H1 (cell line): ENCODE measurements at regions not wholly inside any gene's neighbourhood (a gene's known extent, or its start where the extent isn't known, plus 50 kb on each side); places are given as distances from the start of the nearest gene placed in this dataset.
"Not testable (repeated sequence)": the region's sequence is repeated elsewhere in the genome, so short reads cannot be mapped to it uniquely, and the experiment has no call there.

Source experiments
- CTCF ChIA-PET: fragments of 300-600 bp; sonication (Branson Sonifier 250); formaldehyde crosslinking; loops from one replicate; lab custom pipeline; 2021; ENCODE audit not compliant: partially characterized antibody; lab: Charles Lee
- POLR2A ChIA-PET: fragments of 300-600 bp; sonication (Branson Sonifier 250); formaldehyde crosslinking; loops from one replicate; lab custom pipeline; 2021; ENCODE audit warnings: inconsistent platforms; ENCODE audit not compliant: partially characterized antibody; lab: Charles Lee
- DNase-seq, 2 experiments: peaks; one replicate each; pipeline versions ENCODE4 v3.0.0 to v3.0.0-alpha.2; 2010 to 2022; ENCODE audit warnings: low spot score in 2 of 2, low read depth in 1 of 2, mixed read lengths in 1 of 2
- FAIRE-seq: peaks from 2 replicates; lab custom pipeline; 2011; peaks lifted over from hg19 to GRCh38; lab: Jason Lieb, UNC
- H2AFZ ChIP-seq: 2 replicates; pipeline ENCODE4 v1.8.1; 2012; ENCODE audit warnings: low read length, inconsistent platforms
- H2AK5ac ChIP-seq: 2 replicates; pipeline ENCODE4 v1.6.1; 2013; ENCODE audit warnings: low read depth, low read length
- H2BK120ac ChIP-seq: replicated peaks from 2 replicates; pipeline ENCODE3; 2013; ENCODE audit warnings: low read depth, low read length, inconsistent platforms
- H2BK12ac ChIP-seq: 2 replicates; pipeline ENCODE4 v1.6.1; 2013; ENCODE audit warnings: low read depth, low read length
- H2BK15ac ChIP-seq: 2 replicates; pipeline ENCODE4 v1.6.1; 2013; ENCODE audit warnings: low read length
- H2BK20ac ChIP-seq: 2 replicates; pipeline ENCODE4 v1.6.1; 2013; ENCODE audit warnings: low read length
- H2BK5ac ChIP-seq: 2 replicates; pipeline ENCODE4 v1.6.1; 2013; ENCODE audit warnings: low read depth, low read length
- H3K14ac ChIP-seq: 2 replicates; pipeline ENCODE4 v1.6.1; 2013; ENCODE audit warnings: inconsistent platforms; ENCODE audit not compliant: insufficient read length
- H3K18ac ChIP-seq: 2 replicates; pipeline ENCODE4 v1.6.1; 2013; ENCODE audit warnings: low read length; ENCODE audit errors: extremely low read depth
- H3K23ac ChIP-seq: 2 replicates; pipeline ENCODE4 v1.6.1; 2013; ENCODE audit warnings: inconsistent platforms; ENCODE audit not compliant: insufficient read length
- H3K23me2 ChIP-seq: 2 replicates; pipeline ENCODE4 v1.6.1; 2013; ENCODE audit warnings: low read depth, low read length
- H3K27ac ChIP-seq: 2 replicates; pipeline ENCODE4 v1.6.1; 2011; ENCODE audit warnings: low read depth, low read length, inconsistent platforms
- H3K27me3 ChIP-seq, 4 experiments: replicated peaks in 1 of 4; 1 replicate in 1 of 4; 2 replicates in 3 of 4; pipeline versions ENCODE4 v1.6.1 to v1.8.1; 2011 to 2013; ENCODE audit warnings: low read length in 3 of 4, mild to moderate bottlenecking in 3 of 4, inconsistent platforms in 2 of 4, mixed read lengths in 2 of 4, moderate library complexity in 1 of 4; ENCODE audit not compliant: control insufficient read depth in 3 of 4, insufficient read depth in 3 of 4; ENCODE audit errors: extremely low read depth in 1 of 4
- H3K36me3 ChIP-seq, 4 experiments: 2 replicates each; pipeline versions ENCODE4 v1.6.1 to v1.8.1; 2011 to 2013; ENCODE audit warnings: mild to moderate bottlenecking in 4 of 4, low read length in 3 of 4, moderate library complexity in 2 of 4, control low read depth in 1 of 4, inconsistent platforms in 1 of 4; ENCODE audit not compliant: insufficient read depth in 4 of 4, control insufficient read depth in 2 of 4
- H3K4ac ChIP-seq: replicated peaks from 2 replicates; pipeline ENCODE3; 2013; ENCODE audit warnings: low read length, low read depth, mixed read lengths, inconsistent platforms; ENCODE audit not compliant: insufficient read length
- H3K4me1 ChIP-seq, 4 experiments: replicated peaks in 1 of 4; 1 replicate in 1 of 4; 2 replicates in 3 of 4; pipeline versions ENCODE4 v1.6.1 to v1.8.1; 2011 to 2013; ENCODE audit warnings: low read length in 3 of 4, inconsistent platforms in 2 of 4, mixed read lengths in 1 of 4; ENCODE audit not compliant: insufficient read depth in 4 of 4, control insufficient read depth in 3 of 4
- H3K4me2 ChIP-seq, 2 experiments: 2 replicates each; pipeline versions ENCODE4 v1.6.1 to v1.8.1; 2011 to 2013; ENCODE audit warnings: low read depth in 2 of 2, low read length in 2 of 2, control low read depth in 1 of 2, inconsistent platforms in 1 of 2, mild to moderate bottlenecking in 1 of 2; ENCODE audit not compliant: insufficient read depth in 1 of 2
- H3K4me3 ChIP-seq, 4 experiments: fragments of 200-600, 300-600 bp in 1 of 4; sonication (generic), shearing (Covaris generic), sonication (Bioruptor Twin) in 1 of 4; 2 replicates each; pipeline versions ENCODE4 v1.5.1 to v1.8.1; 2011 to 2016; ENCODE audit warnings: low read length in 4 of 4, low read depth in 3 of 4, control low read depth in 2 of 4, inconsistent platforms in 2 of 4, mild to moderate bottlenecking in 2 of 4, mixed read lengths in 1 of 4, moderate library complexity in 1 of 4; ENCODE audit not compliant: insufficient read depth in 2 of 4; ENCODE audit errors: extremely low read depth in 1 of 4
- H3K56ac ChIP-seq: replicated peaks from 2 replicates; pipeline ENCODE3; 2013; ENCODE audit warnings: low read depth, mild to moderate bottlenecking, mixed read lengths, low read length, inconsistent platforms; ENCODE audit not compliant: insufficient read length
- H3K79me1 ChIP-seq: 2 replicates; pipeline ENCODE4 v1.6.1; 2013; ENCODE audit warnings: low read depth, low read length, control low read depth
- H3K79me2 ChIP-seq, 2 experiments: 2 replicates each; pipeline versions ENCODE4 v1.6.1 to v1.8.1; 2012 to 2013; ENCODE audit warnings: low read length in 2 of 2, mild to moderate bottlenecking in 2 of 2, inconsistent platforms in 1 of 2; ENCODE audit not compliant: insufficient read depth in 2 of 2, control insufficient read depth in 1 of 2
- H3K9ac ChIP-seq, 4 experiments: replicated peaks in 1 of 4; 1 replicate in 1 of 4; 2 replicates in 3 of 4; pipeline versions ENCODE4 v1.6.1 to v1.8.1; 2011 to 2013; ENCODE audit warnings: low read depth in 3 of 4, low read length in 3 of 4, control low read depth in 2 of 4, mild to moderate bottlenecking in 2 of 4, moderate library complexity in 2 of 4, inconsistent platforms in 1 of 4; ENCODE audit errors: extremely low read depth in 1 of 4
- H3K9me3 ChIP-seq, 2 experiments: 2 replicates each; pipeline versions ENCODE4 v1.6.1 to v1.8.1; 2012 to 2013; ENCODE audit warnings: mild to moderate bottlenecking in 2 of 2, moderate library complexity in 2 of 2, control low read depth in 1 of 2, inconsistent platforms in 1 of 2, low read depth in 1 of 2, low read length in 1 of 2, mixed read lengths in 1 of 2; ENCODE audit not compliant: insufficient read depth in 2 of 2
- H4K20me1 ChIP-seq, 2 experiments: replicated peaks in 1 of 2; 2 replicates each; pipeline versions ENCODE3 to v1.8.1; 2011 to 2013; ENCODE audit warnings: inconsistent platforms in 2 of 2, low read length in 2 of 2, mild to moderate bottlenecking in 1 of 2; ENCODE audit not compliant: insufficient read depth in 2 of 2, control insufficient read depth in 1 of 2
- H4K5ac ChIP-seq: 2 replicates; pipeline ENCODE4 v1.6.1; 2013; ENCODE audit warnings: low read length, low read depth, mixed read lengths, inconsistent platforms; ENCODE audit not compliant: insufficient read length
- H4K8ac ChIP-seq: 2 replicates; pipeline ENCODE4 v1.8.0; 2013; ENCODE audit warnings: mild to moderate bottlenecking, moderate library complexity, low read length, inconsistent platforms; ENCODE audit not compliant: insufficient read depth; ENCODE audit errors: extremely low read depth
- H4K91ac ChIP-seq: replicated peaks from 2 replicates; pipeline ENCODE3; 2013; ENCODE audit warnings: low read length, mixed read lengths, inconsistent platforms; ENCODE audit not compliant: insufficient read length
- WGBS, 2 experiments: shearing (Covaris generic) in 1 of 2; methylation state at CpG; one replicate each; pipeline versions ENCODE4 v1.1.6 to v1.1.7; 2013 to 2015; ENCODE audit warnings: low lambda C conversion rate in 2 of 2, mixed read lengths in 2 of 2, inconsistent platforms in 1 of 2, low coverage in 1 of 2, missing lambda C conversion rate in 1 of 2; ENCODE audit not compliant: insufficient replicate concordance in 2 of 2, insufficient coverage in 1 of 2, insufficient read length in 1 of 2; ENCODE audit errors: extremely low coverage in 1 of 2, missing lambda C conversion rate in 1 of 2; 5-methylcytosine and 5-hydroxymethylcytosine counted together

DNA sequence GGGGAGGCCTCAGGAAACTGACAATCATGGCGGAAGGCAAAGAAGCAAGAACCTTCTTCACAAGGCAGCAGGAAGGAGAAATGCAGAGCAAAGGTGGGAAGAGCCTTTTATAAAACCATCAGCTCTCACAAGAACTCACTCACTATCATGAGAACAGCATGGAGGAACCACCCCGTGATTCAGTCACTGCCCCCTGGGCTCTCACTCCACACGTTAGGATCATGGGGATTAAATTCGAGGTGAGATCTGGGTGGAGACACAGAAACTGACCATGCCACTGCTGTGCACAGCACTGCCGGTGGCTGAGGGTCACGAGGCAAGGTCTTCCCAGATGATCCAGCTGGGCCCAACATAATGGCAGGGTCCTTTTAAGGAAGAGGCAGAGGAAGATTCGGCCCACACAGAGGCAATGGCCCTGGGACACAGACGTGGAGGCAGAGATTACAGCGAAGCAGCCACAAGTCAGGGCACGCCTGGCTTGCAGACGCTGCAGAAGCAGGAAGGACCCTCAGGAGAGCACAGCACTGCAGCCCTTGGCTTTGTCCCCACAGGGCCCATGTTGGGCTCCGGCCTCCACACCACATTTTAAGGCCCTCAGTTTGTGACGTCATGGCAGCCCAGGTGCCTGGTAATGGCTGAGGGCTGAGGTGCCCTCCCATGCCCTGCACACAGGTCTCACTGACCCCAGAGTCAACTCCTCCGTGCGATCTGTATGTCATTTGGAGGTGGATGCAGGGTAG, 160.8 kb downstream of the LAT start:
- H3K79me2 ChIP-seq, POLR2A ChIA-PET, H4K20me1 ChIP-seq, H3K79me1 ChIP-seq, FAIRE-seq, H3K14ac ChIP-seq, H3K36me3 ChIP-seq, H3K9ac ChIP-seq, H3K4ac ChIP-seq, H3K9me3 ChIP-seq, H2BK5ac ChIP-seq, H3K27me3 ChIP-seq, CTCF ChIA-PET, H2BK20ac ChIP-seq, H4K91ac ChIP-seq, H2BK120ac ChIP-seq, H3K27ac ChIP-seq, H2BK15ac ChIP-seq, H2AFZ ChIP-seq, H2BK12ac ChIP-seq, H3K4me2 ChIP-seq, H2AK5ac ChIP-seq, H3K23ac ChIP-seq, H3K23me2 ChIP-seq, H4K5ac ChIP-seq, H4K8ac ChIP-seq, DNase-seq, H3K4me1 ChIP-seq, H3K56ac ChIP-seq, H3K4me3 ChIP-seq, H3K18ac ChIP-seq: not testable (repeated sequence)
- 83% methylated on average over 14 of the region's 15 CpGs; no CpG with 5 or more reads in 1 of the 2 experiments for whole genome bisulfite sequencing, 2 experiments

DNA sequence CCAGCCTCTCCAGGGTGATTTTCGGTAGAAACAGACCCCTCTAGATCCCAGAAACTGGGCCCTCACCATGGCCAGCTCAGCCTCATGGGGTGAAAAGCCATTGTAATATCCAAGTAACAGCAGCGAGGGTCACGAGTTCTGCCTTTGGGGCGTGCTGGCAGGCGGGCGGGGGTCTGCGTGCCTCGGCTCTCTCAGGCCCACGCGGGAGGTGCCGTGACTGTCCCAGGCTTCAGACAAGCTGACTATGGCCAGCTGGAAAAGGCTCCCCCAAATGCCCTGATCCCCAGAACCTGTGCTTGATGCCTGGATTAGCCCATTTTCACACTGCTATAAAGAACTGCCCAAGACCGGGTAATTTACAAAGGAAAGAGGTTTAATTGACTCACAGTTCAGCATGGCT, 160.2 kb downstream of the LAT start:
- H3K56ac ChIP-seq, POLR2A ChIA-PET, H3K9me3 ChIP-seq, H4K20me1 ChIP-seq, DNase-seq, H3K27me3 ChIP-seq, H2BK15ac ChIP-seq, H2BK20ac ChIP-seq, H4K8ac ChIP-seq, H3K9ac ChIP-seq, H3K23ac ChIP-seq, FAIRE-seq, H3K79me2 ChIP-seq, H4K5ac ChIP-seq, H3K4me2 ChIP-seq, H2AFZ ChIP-seq, H3K23me2 ChIP-seq, H3K36me3 ChIP-seq, H3K4me3 ChIP-seq, H3K79me1 ChIP-seq, H2BK120ac ChIP-seq, H3K14ac ChIP-seq, H3K4ac ChIP-seq, H2AK5ac ChIP-seq, H3K4me1 ChIP-seq, H2BK5ac ChIP-seq, H3K27ac ChIP-seq, CTCF ChIA-PET, H3K18ac ChIP-seq, H4K91ac ChIP-seq, H2BK12ac ChIP-seq: not testable (repeated sequence)
- 86% methylated on average over 9 of the region's 12 CpGs; no CpG with 5 or more reads in 1 of the 2 experiments for WGBS, 2 experiments
